ENCODE measurements at regions not wholly inside any gene's neighbourhood (a gene's known extent, or its start where the extent isn't known, plus 50 kb on each side); places are given as distances from the start of the nearest gene placed in this dataset.
A peak's percentile ranks its signal among the peaks of the same experiment; 100 is the strongest.
"Not testable (repeated sequence)": the region's sequence is repeated elsewhere in the genome, so short reads cannot be mapped to it uniquely, and the experiment has no call there.

GRCh38 chr5:101393795-101394450, 490.8 kb upstream of the ST8SIA4 start:
- TF ChIP-seq POLR2A (IDR thresholded peaks at IDR 0.05; ENCODE audit: low read depth, low read length) = no peak
- TF ChIP-seq TAF1 (IDR thresholded peaks at IDR 0.05; ENCODE audit: borderline replicate concordance, low read depth, low read length) = no peak
- no peak for TF ChIP-seq POLR2AphosphoS5 (IDR thresholded peaks at IDR 0.05; ENCODE audit: low read depth, low read length)
- DNase-seq (ENCODE audit: insufficient read length) (no peak), FAIRE-seq (no peak)

- DNase-seq (ENCODE audit: insufficient read length) = no peak
- TF ChIP-seq POLR2AphosphoS5 (IDR thresholded peaks at IDR 0.05; ENCODE audit: low read depth, low read length) (no peak), TAF1 (IDR thresholded peaks at IDR 0.05; ENCODE audit: borderline replicate concordance, low read depth, low read length) (no peak)
- peak; percentile 48 for FAIRE-seq
These were observed 487.2 kb upstream of the ST8SIA4 start for GRCh38 chr5:101390151-101390908.

GRCh38 chr5:101385276-101385675, 482.2 kb upstream of the ST8SIA4 start:
- no peak for FAIRE-seq
- TF ChIP-seq POLR2A (IDR thresholded peaks at IDR 0.05; ENCODE audit: low read depth, low read length) = no peak
- TF ChIP-seq POLR2AphosphoS5 (IDR thresholded peaks at IDR 0.05; ENCODE audit: low read depth, low read length) = no peak
- no peak for DNase-seq (ENCODE audit: insufficient read length)

- TF ChIP-seq TAF1 (IDR thresholded peaks at IDR 0.05; ENCODE audit: borderline replicate concordance, low read depth, low read length) (no peak), POLR2AphosphoS5 (IDR thresholded peaks at IDR 0.05; ENCODE audit: low read depth, low read length) (no peak), POLR2A (IDR thresholded peaks at IDR 0.05; ENCODE audit: low read depth, low read length) (no peak)
- FAIRE-seq (no peak), DNase-seq (ENCODE audit: insufficient read length) (no peak)
These were observed 467.1 kb upstream of the ST8SIA4 start for GRCh38 chr5:101370181-101370580.

GRCh38 chr5:101364469-101364868, 461.4 kb upstream of the ST8SIA4 start:
- no peak for TF ChIP-seq POLR2A (IDR thresholded peaks at IDR 0.05; ENCODE audit: low read depth, low read length)
- no peak for TF ChIP-seq POLR2AphosphoS5 (IDR thresholded peaks at IDR 0.05; ENCODE audit: low read depth, low read length)
- TF ChIP-seq TAF1 (IDR thresholded peaks at IDR 0.05; ENCODE audit: borderline replicate concordance, low read depth, low read length) = no peak
- FAIRE-seq = no peak
- no peak for DNase-seq (ENCODE audit: insufficient read length)

- no peak for FAIRE-seq
- DNase-seq (ENCODE audit: insufficient read length) = no peak
- TF ChIP-seq TAF1 (IDR thresholded peaks at IDR 0.05; ENCODE audit: borderline replicate concordance, low read depth, low read length) (no peak), POLR2A (IDR thresholded peaks at IDR 0.05; ENCODE audit: low read depth, low read length) (no peak), POLR2AphosphoS5 (IDR thresholded peaks at IDR 0.05; ENCODE audit: low read depth, low read length) (no peak)
These were observed 459.0 kb upstream of the ST8SIA4 start for GRCh38 chr5:101362067-101362466.

GRCh38 chr5:101346906-101347305, 443.8 kb upstream of the ST8SIA4 start:
- FAIRE-seq (no peak), DNase-seq (ENCODE audit: insufficient read length) (no peak)
- TF ChIP-seq POLR2A (IDR thresholded peaks at IDR 0.05; ENCODE audit: low read depth, low read length) = no peak
- TF ChIP-seq POLR2AphosphoS5 (IDR thresholded peaks at IDR 0.05; ENCODE audit: low read depth, low read length) = no peak
- no peak for TF ChIP-seq TAF1 (IDR thresholded peaks at IDR 0.05; ENCODE audit: borderline replicate concordance, low read depth, low read length)

GRCh38 chr5:101346447-101346846, 443.4 kb upstream of the ST8SIA4 start:
- TF ChIP-seq POLR2AphosphoS5 (IDR thresholded peaks at IDR 0.05; ENCODE audit: low read depth, low read length) = no peak
- TF ChIP-seq TAF1 (IDR thresholded peaks at IDR 0.05; ENCODE audit: borderline replicate concordance, low read depth, low read length) = no peak
- no peak for TF ChIP-seq POLR2A (IDR thresholded peaks at IDR 0.05; ENCODE audit: low read depth, low read length)
- FAIRE-seq (no peak), DNase-seq (ENCODE audit: insufficient read length) (no peak)

- TF ChIP-seq POLR2AphosphoS5 (IDR thresholded peaks at IDR 0.05; ENCODE audit: low read depth, low read length) (no peak), POLR2A (IDR thresholded peaks at IDR 0.05; ENCODE audit: low read depth, low read length) (no peak), TAF1 (IDR thresholded peaks at IDR 0.05; ENCODE audit: borderline replicate concordance, low read depth, low read length) (no peak)
- DNase-seq (ENCODE audit: insufficient read length) (no peak), FAIRE-seq (no peak)
These were observed 435.1 kb upstream of the ST8SIA4 start for GRCh38 chr5:101338226-101338625.

GRCh38 chr5:101327816-101328215, 424.7 kb upstream of the ST8SIA4 start:
- TF ChIP-seq POLR2A (IDR thresholded peaks at IDR 0.05; ENCODE audit: low read depth, low read length) = no peak
- TF ChIP-seq POLR2AphosphoS5 (IDR thresholded peaks at IDR 0.05; ENCODE audit: low read depth, low read length) = no peak
- no peak for TF ChIP-seq TAF1 (IDR thresholded peaks at IDR 0.05; ENCODE audit: borderline replicate concordance, low read depth, low read length)
- DNase-seq (ENCODE audit: insufficient read length) = no peak
- no peak for FAIRE-seq

- no peak for DNase-seq (ENCODE audit: insufficient read length)
- FAIRE-seq = no peak
- no peak for TF ChIP-seq TAF1 (IDR thresholded peaks at IDR 0.05; ENCODE audit: borderline replicate concordance, low read depth, low read length)
- TF ChIP-seq POLR2A (IDR thresholded peaks at IDR 0.05; ENCODE audit: low read depth, low read length) = no peak
- no peak for TF ChIP-seq POLR2AphosphoS5 (IDR thresholded peaks at IDR 0.05; ENCODE audit: low read depth, low read length)
These were observed 423.7 kb upstream of the ST8SIA4 start for GRCh38 chr5:101326766-101327165.

- not testable (repeated sequence) for FAIRE-seq; DNase-seq (ENCODE audit: insufficient read length)
These were observed 413.3 kb upstream of the ST8SIA4 start for GRCh38 chr5:101316401-101316800.
